Small intestine (tissue), 7 donors: ENCODE measurements at regions not wholly inside any gene's neighbourhood (a gene's known extent, or its start where the extent isn't known, plus 50 kb on each side); places are given as distances from the start of the nearest gene placed in this dataset.
"Not testable (repeated sequence)": the region's sequence is repeated elsewhere in the genome, so short reads cannot be mapped to it uniquely, and the experiment has no call there.

ENCODE experiments used
- DNase-seq, 2 donors: peaks; one replicate each; pipeline versions ENCODE4 v3.0.0 to v3.0.0-alpha.2; 2013
- FAIRE-seq: peaks from 2 replicates; lab custom pipeline; 2012; peaks lifted over from hg19 to GRCh38; lab: Jason Lieb, UNC
- H3K27ac ChIP-seq, 3 donors: one replicate each; pipeline ENCODE4 v1.5.1; 2013; ENCODE audit warnings: low read length in 2 of 3, mild to moderate bottlenecking in 2 of 3, control low read depth in 1 of 3, inconsistent platforms in 1 of 3, low read depth in 1 of 3, moderate library complexity in 1 of 3
- H3K27me3 ChIP-seq, 3 donors: one replicate each; pipeline ENCODE4 v1.6.1; 2013; ENCODE audit warnings: low read length in 3 of 3, inconsistent platforms in 1 of 3; ENCODE audit not compliant: control insufficient read depth in 3 of 3, insufficient read depth in 3 of 3
- H3K36me3 ChIP-seq, 3 donors: one replicate each; pipeline ENCODE4 v1.6.1; 2013; ENCODE audit warnings: low read length in 3 of 3, inconsistent platforms in 1 of 3, low read depth in 1 of 3, mild to moderate bottlenecking in 1 of 3, moderate library complexity in 1 of 3; ENCODE audit not compliant: control insufficient read depth in 3 of 3, insufficient read depth in 2 of 3
- H3K4me1 ChIP-seq, 3 donors: one replicate each; pipeline ENCODE4 v1.6.1; 2013; ENCODE audit warnings: low read length in 2 of 3, inconsistent platforms in 1 of 3, low read depth in 1 of 3, mild to moderate bottlenecking in 1 of 3, moderate library complexity in 1 of 3; ENCODE audit not compliant: control insufficient read depth in 3 of 3, insufficient read depth in 2 of 3
- H3K4me3 ChIP-seq, 3 donors: one replicate each; pipeline ENCODE4 v1.5.1; 2013; ENCODE audit warnings: low read length in 3 of 3, control low read depth in 1 of 3, inconsistent platforms in 1 of 3, low read depth in 1 of 3, mild to moderate bottlenecking in 1 of 3, moderate library complexity in 1 of 3
- H3K9me3 ChIP-seq, 2 donors: one replicate each; pipeline ENCODE4 v1.6.1; 2013; ENCODE audit warnings: low read depth in 1 of 2, low read length in 1 of 2; ENCODE audit not compliant: control insufficient read depth in 2 of 2, insufficient read depth in 1 of 2
- WGBS, 3 donors: extraction: QIAGEN DNeasy Blood & Tissue Kit; methylation state at CpG; one replicate each; pipeline ENCODE4 v1.1.7; 2013; 5-methylcytosine and 5-hydroxymethylcytosine counted together
- donor health status: healthy with polysubstance abuse.
- donor health status: control.
- donor health status: control.
- donor health status: Bipolar disorder and iron deficiency.
- donor health status: healthy.

DNA sequence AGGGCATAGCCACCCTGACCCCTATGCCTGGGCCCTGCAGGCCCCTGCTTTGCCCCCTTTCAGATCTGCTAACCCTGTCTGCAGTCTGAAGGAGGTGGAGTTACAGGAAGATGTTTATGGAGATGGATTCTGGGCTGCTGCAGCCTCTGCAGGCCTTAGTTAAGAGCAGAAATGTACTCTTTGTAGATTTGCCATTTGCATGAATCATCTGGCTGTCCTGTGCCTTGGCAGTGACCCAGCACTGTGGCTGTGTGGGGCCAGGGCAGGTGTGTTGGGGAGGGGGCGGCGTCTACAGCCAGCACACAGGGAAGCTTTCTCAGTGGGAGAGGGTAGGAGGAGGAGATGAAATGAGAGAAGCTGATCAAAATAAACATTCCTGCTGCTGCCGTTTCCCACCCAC, 867.3 kb downstream of the PLA2G4A start:
- FAIRE-seq (no peak), DNase-seq (no peak)
- WGBS, 3 donors: 70 to 77% (median 74%) methylated on average over 3 of the region's 3 CpGs

DNA sequence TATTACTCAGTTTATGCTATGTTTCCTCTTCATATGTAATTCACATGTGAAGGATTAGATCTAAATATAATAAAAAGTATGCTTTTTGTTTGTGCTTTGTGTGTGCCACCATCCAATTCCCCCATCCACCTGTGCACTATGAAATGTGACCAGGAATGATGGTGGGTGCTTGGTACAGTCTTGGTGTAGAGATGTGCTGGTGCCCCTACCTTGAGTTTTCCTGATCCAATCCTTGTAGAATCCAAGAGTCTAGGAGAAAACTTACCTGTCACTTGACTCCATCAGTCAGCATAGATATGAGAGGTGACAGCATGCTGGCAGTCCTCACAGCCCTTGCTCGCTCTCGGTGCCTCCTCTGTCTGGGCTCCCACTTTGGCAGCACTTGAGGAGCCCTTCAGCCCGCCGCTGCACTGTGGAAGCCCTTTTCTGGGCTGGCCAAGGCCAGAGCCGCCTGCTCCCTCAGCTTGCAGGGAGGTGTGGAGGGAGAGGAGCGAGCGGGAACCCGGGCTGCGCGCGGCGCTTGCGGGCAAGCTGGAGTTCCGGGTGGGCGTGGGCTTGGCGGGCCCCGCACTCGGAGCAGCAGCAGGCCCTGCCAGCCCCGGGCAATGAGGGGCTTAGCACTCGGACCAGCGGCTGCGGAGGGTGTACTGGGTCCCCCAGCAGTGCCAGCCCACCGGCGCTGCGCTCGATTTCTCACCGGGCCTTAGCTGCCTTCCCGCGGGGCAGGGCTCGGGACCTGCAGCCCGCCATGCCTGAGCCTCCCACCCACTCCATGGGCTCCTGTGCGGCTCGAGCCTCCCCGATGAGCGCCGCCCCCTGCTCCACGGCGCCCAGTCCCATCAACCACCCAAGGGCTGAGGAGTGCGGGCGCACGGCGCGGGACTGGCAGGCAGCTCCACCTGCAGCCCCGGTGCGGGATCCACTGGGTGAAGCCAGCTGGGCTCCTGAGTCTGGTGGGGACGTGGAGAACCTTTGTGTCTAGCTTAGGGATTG, 874.7 kb downstream of the PLA2G4A start:
- WGBS, 3 donors: 87 to 94% (median 93%) methylated on average over 29 to 45 of the region's 46 CpGs
- not testable (repeated sequence) for H3K4me3 ChIP-seq, H3K9me3 ChIP-seq, H3K4me1 ChIP-seq, H3K27me3 ChIP-seq, H3K27ac ChIP-seq, H3K36me3 ChIP-seq, FAIRE-seq, DNase-seq

More for the DNA sequence above, 867.3 kb downstream of the PLA2G4A start:
- H3K27me3 ChIP-seq: no peaks in the 10 kb centered on the region
- H3K4me1 ChIP-seq: no peaks in the 10 kb centered on the region
- H3K27ac ChIP-seq: no peak overlapping the region
- no peak overlapping the region for H3K4me3 ChIP-seq
- no peaks in the 10 kb centered on the region for H3K9me3 ChIP-seq
- no peaks in the 10 kb centered on the region for H3K36me3 ChIP-seq

DNA sequence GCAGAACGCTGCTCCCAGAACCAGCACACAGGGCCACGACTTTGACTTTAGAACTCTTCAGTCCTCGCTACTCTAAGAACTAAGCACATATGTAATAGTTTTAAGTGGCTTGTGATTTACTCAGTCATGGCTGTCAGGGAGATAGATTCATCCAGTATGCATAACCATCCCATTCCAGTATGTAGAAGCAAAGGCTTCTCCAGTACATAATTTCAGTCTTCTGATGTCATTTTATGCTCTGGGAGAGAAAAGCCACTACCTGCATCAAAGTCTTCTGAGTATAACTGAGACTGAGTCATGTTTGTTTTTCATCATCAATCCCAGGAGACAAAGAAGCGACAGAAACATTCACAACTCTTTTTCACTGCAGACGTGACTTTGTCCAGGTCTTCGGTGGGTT, 885.7 kb downstream of the PLA2G4A start:
- no peak for DNase-seq
- no peak for FAIRE-seq
- Histone ChIP-seq H3K36me3 (no peaks in the 10 kb centered on the region), H3K4me3 (no peak overlapping the region), H3K9me3 (no peaks in the 10 kb centered on the region), H3K27ac (no peak overlapping the region), H3K4me1 (no peaks in the 10 kb centered on the region), H3K27me3 (no peaks in the 10 kb centered on the region)
- 65 to 75% (median 70%) methylated on average over 6 of the region's 6 CpGs for WGBS, 3 donors

GRCh38 chr1:187715483-187715882, 886.7 kb downstream of the PLA2G4A start:
- H3K4me3 ChIP-seq: no peak overlapping the region
- H3K27me3 ChIP-seq: no peaks in the 10 kb centered on the region
- H3K4me1 ChIP-seq: no peaks in the 10 kb centered on the region
- H3K27ac ChIP-seq: no peak overlapping the region
- no peaks in the 10 kb centered on the region for H3K36me3 ChIP-seq
- FAIRE-seq: no peak
- no peak for DNase-seq
- H3K9me3 ChIP-seq: no peaks in the 10 kb centered on the region

DNA sequence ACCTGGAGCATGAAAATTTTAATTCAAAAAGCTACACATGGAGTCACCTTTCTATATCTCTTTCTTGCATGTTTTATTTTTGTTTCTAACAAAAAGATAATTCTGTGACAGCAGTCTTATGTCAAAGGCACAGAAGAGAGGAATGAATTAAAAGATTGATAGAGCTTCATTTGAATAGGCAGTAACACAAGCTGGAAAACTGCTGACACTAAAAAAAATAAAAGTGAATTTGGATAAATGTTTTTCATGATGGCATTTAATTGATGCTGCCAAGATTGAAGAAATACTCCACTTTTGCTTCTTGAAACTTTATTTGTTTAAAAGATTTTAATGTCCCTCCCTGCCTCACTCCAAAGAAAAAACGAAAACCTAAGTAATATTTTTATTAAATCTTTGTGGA, 887.4 kb downstream of the PLA2G4A start:
- no peaks in the 10 kb centered on the region for H3K4me1 ChIP-seq
- H3K4me3 ChIP-seq: no peak overlapping the region
- FAIRE-seq (no peak), DNase-seq (no peak)
- H3K27me3 ChIP-seq: no peaks in the 10 kb centered on the region
- H3K27ac ChIP-seq: no peak overlapping the region
- 47 to 59% (median 59%) methylated on average over 1 of the region's 1 CpG for WGBS, 3 donors
- no peaks in the 10 kb centered on the region for H3K36me3 ChIP-seq
- H3K9me3 ChIP-seq: no peaks in the 10 kb centered on the region

GRCh38 chr1:187718527-187718926, 889.8 kb downstream of the PLA2G4A start:
- 60 to 74% (median 65%) methylated on average over 3 of the region's 3 CpGs for WGBS, 3 donors
- no peaks in the 10 kb centered on the region for H3K9me3 ChIP-seq
- no peak overlapping the region for H3K4me3 ChIP-seq
- FAIRE-seq (no peak), DNase-seq (no peak)
- no peak overlapping the region for H3K27ac ChIP-seq
- H3K36me3 ChIP-seq: no peaks in the 10 kb centered on the region
- no peaks in the 10 kb centered on the region for H3K4me1 ChIP-seq
- H3K27me3 ChIP-seq: no peaks in the 10 kb centered on the region

- H3K4me3 ChIP-seq: no peak overlapping the region
- H3K27me3 ChIP-seq: no peaks in the 10 kb centered on the region
- H3K9me3 ChIP-seq: no peaks in the 10 kb centered on the region
- no peak for DNase-seq
- no peaks in the 10 kb centered on the region for H3K4me1 ChIP-seq
- H3K36me3 ChIP-seq: no peaks in the 10 kb centered on the region
- no peak for FAIRE-seq
- H3K27ac ChIP-seq: no peak overlapping the region
Measured at GRCh38 chr1:187721216-187721615, 892.5 kb downstream of the PLA2G4A start.

GRCh38 chr1:187725216-187725615, 896.5 kb downstream of the PLA2G4A start:
- WGBS, 3 donors: 65 to 82% (median 74%) methylated on average over 2 of the region's 2 CpGs
- H3K36me3 ChIP-seq: no peaks in the 10 kb centered on the region
- no peaks in the 10 kb centered on the region for H3K27me3 ChIP-seq
- DNase-seq (no peak), FAIRE-seq (no peak)
- no peak overlapping the region for H3K4me3 ChIP-seq
- H3K9me3 ChIP-seq: no peaks in the 10 kb centered on the region
- H3K27ac ChIP-seq: no peak overlapping the region
- no peaks in the 10 kb centered on the region for H3K4me1 ChIP-seq
